Mammary epithelial cell (primary cell): ENCODE measurements at regions not wholly inside any gene's neighbourhood (a gene's known extent, or its start where the extent isn't known, plus 50 kb on each side); places are given as distances from the start of the nearest gene placed in this dataset.

Experiments
- EZH2 ChIP-seq: IDR thresholded peaks from 2 replicates; pipeline ENCODE4 v1.6.1; 2012; ENCODE audit warnings: low read length, inconsistent platforms, borderline replicate concordance
- TF ChIP-seq, protein P1 (sequence below), 2 donors: IDR thresholded peaks in 1 of 2; conservative IDR thresholded peaks in 1 of 2; 2 replicates each; pipeline ENCODE4 v1.5.1; 2011 to 2012; ENCODE audit warnings: inconsistent platforms in 2 of 2, low read length in 2 of 2, mild to moderate bottlenecking in 2 of 2, control low read depth in 1 of 2, low read depth in 1 of 2; ENCODE audit not compliant: insufficient read depth in 1 of 2; ENCODE audit errors: extremely low read depth in 1 of 2

DNA sequence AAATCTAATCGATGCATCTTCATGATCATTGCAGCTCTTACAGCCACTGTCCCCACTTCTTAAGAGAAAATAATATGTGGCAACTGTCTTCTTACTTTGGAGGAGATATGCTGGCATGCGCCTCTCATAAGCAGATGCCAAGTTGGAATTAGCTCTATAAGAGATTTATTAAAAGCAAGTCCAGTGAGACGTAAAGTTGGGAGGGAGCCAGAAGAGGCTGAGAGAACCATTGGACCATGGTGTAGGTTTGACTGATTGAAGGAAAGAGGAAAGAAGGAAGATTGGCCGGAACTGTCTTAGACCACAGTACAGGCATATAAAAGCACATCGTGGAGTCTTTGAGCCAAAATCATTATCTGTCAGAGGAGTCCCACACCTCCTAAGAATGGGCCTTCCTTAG lies 265.7 kb upstream of the ZC3H15 start:
- TF ChIP-seq, protein P1, sequence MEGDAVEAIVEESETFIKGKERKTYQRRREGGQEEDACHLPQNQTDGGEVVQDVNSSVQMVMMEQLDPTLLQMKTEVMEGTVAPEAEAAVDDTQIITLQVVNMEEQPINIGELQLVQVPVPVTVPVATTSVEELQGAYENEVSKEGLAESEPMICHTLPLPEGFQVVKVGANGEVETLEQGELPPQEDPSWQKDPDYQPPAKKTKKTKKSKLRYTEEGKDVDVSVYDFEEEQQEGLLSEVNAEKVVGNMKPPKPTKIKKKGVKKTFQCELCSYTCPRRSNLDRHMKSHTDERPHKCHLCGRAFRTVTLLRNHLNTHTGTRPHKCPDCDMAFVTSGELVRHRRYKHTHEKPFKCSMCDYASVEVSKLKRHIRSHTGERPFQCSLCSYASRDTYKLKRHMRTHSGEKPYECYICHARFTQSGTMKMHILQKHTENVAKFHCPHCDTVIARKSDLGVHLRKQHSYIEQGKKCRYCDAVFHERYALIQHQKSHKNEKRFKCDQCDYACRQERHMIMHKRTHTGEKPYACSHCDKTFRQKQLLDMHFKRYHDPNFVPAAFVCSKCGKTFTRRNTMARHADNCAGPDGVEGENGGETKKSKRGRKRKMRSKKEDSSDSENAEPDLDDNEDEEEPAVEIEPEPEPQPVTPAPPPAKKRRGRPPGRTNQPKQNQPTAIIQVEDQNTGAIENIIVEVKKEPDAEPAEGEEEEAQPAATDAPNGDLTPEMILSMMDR (conservative IDR thresholded peaks at IDR 0.05 in 1 of 2, IDR thresholded peaks at IDR 0.05 in 1 of 2; ENCODE audit: extremely low read depth in 1 of 2, insufficient read depth in 1 of 2, low read depth in 1 of 2, low read length in 2 of 2), result no peak
- no peak for TF ChIP-seq EZH2
